Gastrocnemius medialis (tissue), 4 donors: ENCODE measurements at regions not wholly inside any gene's neighbourhood (a gene's known extent, or its start where the extent isn't known, plus 50 kb on each side); places are given as distances from the start of the nearest gene placed in this dataset.

Experiments used
- POLR2A ChIP-seq, 2 donors: fragments of 450-650 bp; IDR thresholded peaks; one replicate each; pipeline ENCODE4 v1.6.1; 2017; ENCODE audit warnings: antibody characterized with exemption in 2 of 2, mild to moderate bottlenecking in 2 of 2, moderate library complexity in 2 of 2
- TF ChIP-seq, protein P1 (sequence below), 5 experiments: fragments of 450-650 bp in 3 of 5; fragments of 200-600 bp in 2 of 5; sonication (generic) in 2 of 5; IDR thresholded peaks in 4 of 5; conservative IDR thresholded peaks in 1 of 5; 1 replicate in 4 of 5; 2 replicates in 1 of 5; pipeline ENCODE4 v1.5.1; 2016 to 2019; ENCODE audit warnings: antibody characterized with exemption in 5 of 5, mild to moderate bottlenecking in 3 of 5, moderate library complexity in 3 of 5

DNA sequence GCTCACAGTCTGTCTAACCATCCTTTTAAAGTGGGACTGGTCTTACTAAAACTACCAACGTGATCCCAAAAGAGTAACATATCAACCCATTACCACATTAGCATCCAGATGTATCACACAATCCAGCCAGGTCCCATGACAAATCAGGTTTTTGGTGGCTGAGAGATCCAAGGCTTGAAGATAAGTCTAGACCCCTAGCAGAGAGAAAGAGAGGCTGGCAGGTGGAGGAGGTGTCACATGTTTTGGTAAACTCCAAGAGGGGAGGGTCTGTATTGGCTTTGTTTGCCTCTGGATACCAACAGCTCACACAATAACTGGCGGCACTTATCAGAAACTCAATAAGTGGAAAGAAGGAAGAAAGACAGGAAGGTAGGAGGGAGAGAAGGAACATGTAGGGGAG is 357.6 kb downstream of the SS18 start:
- no peak for TF ChIP-seq POLR2A (IDR thresholded peaks at IDR 0.05)
- TF ChIP-seq, protein P1, sequence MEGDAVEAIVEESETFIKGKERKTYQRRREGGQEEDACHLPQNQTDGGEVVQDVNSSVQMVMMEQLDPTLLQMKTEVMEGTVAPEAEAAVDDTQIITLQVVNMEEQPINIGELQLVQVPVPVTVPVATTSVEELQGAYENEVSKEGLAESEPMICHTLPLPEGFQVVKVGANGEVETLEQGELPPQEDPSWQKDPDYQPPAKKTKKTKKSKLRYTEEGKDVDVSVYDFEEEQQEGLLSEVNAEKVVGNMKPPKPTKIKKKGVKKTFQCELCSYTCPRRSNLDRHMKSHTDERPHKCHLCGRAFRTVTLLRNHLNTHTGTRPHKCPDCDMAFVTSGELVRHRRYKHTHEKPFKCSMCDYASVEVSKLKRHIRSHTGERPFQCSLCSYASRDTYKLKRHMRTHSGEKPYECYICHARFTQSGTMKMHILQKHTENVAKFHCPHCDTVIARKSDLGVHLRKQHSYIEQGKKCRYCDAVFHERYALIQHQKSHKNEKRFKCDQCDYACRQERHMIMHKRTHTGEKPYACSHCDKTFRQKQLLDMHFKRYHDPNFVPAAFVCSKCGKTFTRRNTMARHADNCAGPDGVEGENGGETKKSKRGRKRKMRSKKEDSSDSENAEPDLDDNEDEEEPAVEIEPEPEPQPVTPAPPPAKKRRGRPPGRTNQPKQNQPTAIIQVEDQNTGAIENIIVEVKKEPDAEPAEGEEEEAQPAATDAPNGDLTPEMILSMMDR (IDR thresholded peaks at IDR 0.05 in 4 of 5, conservative IDR thresholded peaks at IDR 0.05 in 1 of 5): no peak
